Osteoblast (primary cell): ENCODE measurements at regions not wholly inside any gene's neighbourhood (a gene's known extent, or its start where the extent isn't known, plus 50 kb on each side); places are given as distances from the start of the nearest gene placed in this dataset.

Source experiments
- DNase-seq: peaks from one replicate; pipeline ENCODE4 v3.0.0; 2011; ENCODE audit warnings: low spot score, mixed read lengths; ENCODE audit not compliant: insufficient read length; ENCODE audit errors: missing footprints
- H2AFZ ChIP-seq: 2 replicates; pipeline ENCODE4 v1.6.0; 2011; ENCODE audit warnings: mild to moderate bottlenecking, low read length
- H3K27ac ChIP-seq: 2 replicates; pipeline ENCODE4 v1.5.1; 2011; ENCODE audit warnings: mild to moderate bottlenecking, low read depth, low read length, moderate library complexity
- H3K27me3 ChIP-seq: 2 replicates; pipeline ENCODE4 v1.6.0; 2012; ENCODE audit warnings: mild to moderate bottlenecking, control low read depth, inconsistent platforms, low read length, moderate library complexity; ENCODE audit not compliant: insufficient read depth
- H3K36me3 ChIP-seq: 2 replicates; pipeline ENCODE4 v1.5.1; 2011; ENCODE audit warnings: mild to moderate bottlenecking, low read length, control low read depth, moderate library complexity; ENCODE audit not compliant: insufficient read depth
- H3K4me1 ChIP-seq: 2 replicates; pipeline ENCODE4 v1.5.1; 2011; ENCODE audit warnings: mild to moderate bottlenecking, low read length, control low read depth, moderate library complexity; ENCODE audit not compliant: insufficient read depth
- H3K4me2 ChIP-seq: 2 replicates; pipeline ENCODE4 v1.6.0; 2011; ENCODE audit warnings: mild to moderate bottlenecking, low read length; ENCODE audit not compliant: insufficient read depth
- H3K4me3 ChIP-seq: fragments of 200-600 bp; sonication (generic); 3 replicates; pipeline ENCODE4 v1.5.1; 2012; ENCODE audit warnings: mild to moderate bottlenecking, low read length, inconsistent platforms; ENCODE audit not compliant: insufficient read depth
- H3K79me2 ChIP-seq: 2 replicates; pipeline ENCODE4 v1.6.0; 2012; ENCODE audit warnings: mild to moderate bottlenecking, low read length, control low read depth, inconsistent platforms; ENCODE audit not compliant: insufficient read depth
- H3K9me3 ChIP-seq: 2 replicates; pipeline ENCODE4 v1.5.1; 2011; ENCODE audit warnings: low read depth, low read length, control low read depth
- H4K20me1 ChIP-seq: 2 replicates; pipeline ENCODE4 v1.6.0; 2012; ENCODE audit warnings: mild to moderate bottlenecking, low read length, control low read depth; ENCODE audit not compliant: insufficient read depth
- TF ChIP-seq, protein P1 (sequence below): IDR thresholded peaks from 2 replicates; pipeline ENCODE4 v1.5.1; 2011; ENCODE audit warnings: mild to moderate bottlenecking, low read depth, low read length, moderate library complexity; ENCODE audit errors: extremely low read depth

DNA sequence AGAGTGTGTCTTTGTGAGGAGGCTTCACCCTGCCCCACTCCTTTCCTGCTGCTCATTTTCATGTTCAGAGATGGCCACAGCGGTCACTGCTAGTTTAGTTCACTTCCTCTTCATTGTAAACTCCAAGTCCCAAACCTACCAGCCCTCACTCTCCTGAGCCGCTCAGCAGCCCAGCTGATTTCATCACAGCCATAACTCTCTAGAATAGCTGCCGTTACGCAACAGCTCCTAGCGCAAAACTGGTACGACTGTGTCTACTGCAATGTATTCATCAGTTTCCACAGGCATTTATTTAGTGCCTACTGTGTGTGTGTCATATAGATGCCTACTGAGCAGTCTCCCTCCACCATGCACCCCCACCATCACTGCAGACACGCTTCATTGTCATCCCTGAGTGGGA is 233.5 kb upstream of the RPL38 start:
- Histone ChIP-seq H3K27me3 (no peaks in the 10 kb centered on the region), H3K4me1 (no peaks in the 10 kb centered on the region), H2AFZ (no peak overlapping the region), H3K4me3 (no peak overlapping the region), H4K20me1 (no peaks in the 10 kb centered on the region), H3K79me2 (no peaks in the 10 kb centered on the region), H3K27ac (no peak overlapping the region), H3K36me3 (no peaks in the 10 kb centered on the region), H3K4me2 (no peak overlapping the region), H3K9me3 (no peaks in the 10 kb centered on the region)
- no peak for DNase-seq
- TF ChIP-seq, protein P1, sequence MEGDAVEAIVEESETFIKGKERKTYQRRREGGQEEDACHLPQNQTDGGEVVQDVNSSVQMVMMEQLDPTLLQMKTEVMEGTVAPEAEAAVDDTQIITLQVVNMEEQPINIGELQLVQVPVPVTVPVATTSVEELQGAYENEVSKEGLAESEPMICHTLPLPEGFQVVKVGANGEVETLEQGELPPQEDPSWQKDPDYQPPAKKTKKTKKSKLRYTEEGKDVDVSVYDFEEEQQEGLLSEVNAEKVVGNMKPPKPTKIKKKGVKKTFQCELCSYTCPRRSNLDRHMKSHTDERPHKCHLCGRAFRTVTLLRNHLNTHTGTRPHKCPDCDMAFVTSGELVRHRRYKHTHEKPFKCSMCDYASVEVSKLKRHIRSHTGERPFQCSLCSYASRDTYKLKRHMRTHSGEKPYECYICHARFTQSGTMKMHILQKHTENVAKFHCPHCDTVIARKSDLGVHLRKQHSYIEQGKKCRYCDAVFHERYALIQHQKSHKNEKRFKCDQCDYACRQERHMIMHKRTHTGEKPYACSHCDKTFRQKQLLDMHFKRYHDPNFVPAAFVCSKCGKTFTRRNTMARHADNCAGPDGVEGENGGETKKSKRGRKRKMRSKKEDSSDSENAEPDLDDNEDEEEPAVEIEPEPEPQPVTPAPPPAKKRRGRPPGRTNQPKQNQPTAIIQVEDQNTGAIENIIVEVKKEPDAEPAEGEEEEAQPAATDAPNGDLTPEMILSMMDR: no peak

- H3K4me3 ChIP-seq: no peak overlapping the region
- no peak overlapping the region for H2AFZ ChIP-seq
- TF ChIP-seq, protein P1: no peak
- H3K36me3 ChIP-seq: no peaks in the 10 kb centered on the region
- H3K79me2 ChIP-seq: no peaks in the 10 kb centered on the region
- H3K27me3 ChIP-seq: no peaks in the 10 kb centered on the region
- H4K20me1 ChIP-seq: no peaks in the 10 kb centered on the region
- H3K4me1 ChIP-seq: no peaks in the 10 kb centered on the region
- H3K27ac ChIP-seq: no peak overlapping the region
- DNase-seq: no peak
- no peak overlapping the region for H3K4me2 ChIP-seq
- no peaks in the 10 kb centered on the region for H3K9me3 ChIP-seq
Measured at GRCh38 chr17:73971127-73971526, 232.4 kb upstream of the RPL38 start.

- H3K4me2 ChIP-seq: no peak overlapping the region
- DNase-seq: no peak
- no peaks in the 10 kb centered on the region for H3K27me3 ChIP-seq
- H3K36me3 ChIP-seq: no peaks in the 10 kb centered on the region
- H4K20me1 ChIP-seq: no peaks in the 10 kb centered on the region
- TF ChIP-seq, protein P1: no peak
- no peak overlapping the region for H3K27ac ChIP-seq
- H2AFZ ChIP-seq: no peak overlapping the region
- no peaks in the 10 kb centered on the region for H3K79me2 ChIP-seq
- H3K4me1 ChIP-seq: no peaks in the 10 kb centered on the region
- no peaks in the 10 kb centered on the region for H3K9me3 ChIP-seq
- no peak overlapping the region for H3K4me3 ChIP-seq
Measured at GRCh38 chr17:73972056-73972455, 231.4 kb upstream of the RPL38 start.

DNA sequence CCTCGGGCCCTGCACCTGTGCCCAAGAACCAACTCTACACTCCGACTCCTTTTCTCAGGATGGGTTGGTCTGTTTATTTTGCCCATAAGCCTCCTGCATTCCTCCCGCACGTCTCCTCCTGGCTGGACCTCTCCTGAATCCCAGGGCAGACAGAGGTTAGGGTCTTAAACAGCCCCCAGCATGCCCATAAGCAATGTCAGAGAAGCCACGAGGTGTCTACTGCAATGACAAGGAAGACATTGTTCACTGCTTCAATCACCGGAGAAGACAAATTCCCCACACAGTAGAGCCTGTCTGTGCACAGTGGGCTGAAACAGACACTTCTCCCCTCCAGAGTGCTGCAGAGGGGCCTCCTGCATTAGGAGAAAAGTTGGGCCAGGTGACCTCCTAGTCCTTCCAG is 230.6 kb upstream of the RPL38 start:
- H3K79me2 ChIP-seq: no peaks in the 10 kb centered on the region
- H4K20me1 ChIP-seq: no peaks in the 10 kb centered on the region
- no peaks in the 10 kb centered on the region for H3K4me1 ChIP-seq
- no peak overlapping the region for H2AFZ ChIP-seq
- H3K27ac ChIP-seq: no peak overlapping the region
- H3K36me3 ChIP-seq: no peaks in the 10 kb centered on the region
- no peaks in the 10 kb centered on the region for H3K27me3 ChIP-seq
- DNase-seq: no peak
- H3K4me2 ChIP-seq: no peak overlapping the region
- H3K4me3 ChIP-seq: no peak overlapping the region
- TF ChIP-seq, protein P1: no peak
- H3K9me3 ChIP-seq: no peaks in the 10 kb centered on the region
